Activated CD4-positive, alpha-beta T cell treated with anti-CD3 and anti-CD28 coated beads, Interleukin-2, amount 50 U/mL, for 4 hours (primary cell): ENCODE measurements at regions not wholly inside any gene's neighbourhood (a gene's known extent, or its start where the extent isn't known, plus 50 kb on each side); places are given as distances from the start of the nearest gene placed in this dataset.
"Not testable (repeated sequence)": the region's sequence is repeated elsewhere in the genome, so short reads cannot be mapped to it uniquely, and the experiment has no call there.

Source experiments
- DNase-seq, 2 experiments: peaks; one replicate each; pipeline ENCODE4 v3.0.0-alpha.2; 2020

DNA sequence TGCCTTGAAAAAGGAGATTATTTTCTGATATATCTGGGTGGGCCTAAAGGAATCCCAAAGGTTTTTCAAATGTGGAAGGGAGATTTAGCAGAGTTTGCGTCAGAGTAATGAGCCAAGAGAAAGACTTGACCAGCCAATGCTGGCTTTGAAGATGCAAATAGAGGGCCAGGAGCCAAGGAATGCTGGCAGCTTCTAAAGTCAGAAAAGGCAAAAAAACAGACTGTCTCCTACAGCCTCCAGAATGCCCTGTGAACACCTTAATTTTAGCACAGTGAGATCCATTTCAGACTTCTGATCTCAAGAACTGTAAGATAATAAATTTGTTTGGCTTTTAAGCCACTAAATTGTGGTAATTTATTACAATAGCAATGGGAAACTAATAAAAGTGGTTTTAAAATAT, 122.6 kb upstream of the FREM1 start:
- DNase-seq, result no peak

DNA sequence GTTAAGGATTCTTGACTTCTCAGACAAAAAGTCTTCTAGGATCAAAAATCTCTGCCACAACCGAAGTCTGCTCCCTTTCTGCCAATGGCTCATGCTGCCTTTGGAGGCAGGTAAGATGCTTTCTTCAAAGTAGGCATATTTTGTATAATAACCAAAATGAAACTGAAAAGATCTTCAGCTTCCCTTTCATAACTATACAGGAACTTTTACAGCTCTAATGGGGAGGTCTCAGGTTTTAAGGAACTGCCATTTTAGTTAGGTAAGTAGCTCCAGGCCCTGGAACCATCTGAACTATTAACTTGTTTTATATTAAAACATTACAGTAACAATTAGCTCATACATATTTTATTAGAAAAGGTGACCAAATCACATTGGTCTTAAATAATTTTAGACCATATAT, 110.9 kb upstream of the FREM1 start:
- DNase-seq, result no peak

DNA sequence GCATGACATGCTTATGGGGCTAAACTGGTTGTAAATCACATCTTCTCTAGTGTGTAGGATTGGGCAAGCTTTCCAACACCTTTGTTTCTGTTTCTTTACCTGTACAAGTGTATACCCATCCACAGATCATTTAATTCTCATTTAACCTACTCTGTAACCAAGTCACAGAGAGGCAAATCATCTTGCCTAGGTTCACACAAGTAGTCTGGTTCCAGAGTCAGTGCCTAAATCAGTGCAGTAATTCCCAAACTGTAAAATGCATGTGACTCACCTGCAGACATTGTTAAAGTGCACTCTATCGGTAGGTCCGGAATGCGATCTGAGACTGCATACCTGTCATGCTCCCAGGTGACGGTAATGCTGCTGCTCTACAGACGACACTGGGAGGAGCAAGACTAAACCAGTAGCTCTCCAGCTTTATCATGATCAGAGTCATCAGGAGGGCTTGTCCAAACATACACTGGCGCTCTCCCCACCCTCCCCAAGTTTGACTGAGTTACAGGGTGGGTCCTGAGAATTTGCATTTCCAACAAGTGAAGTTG, 107.9 kb upstream of the FREM1 start:
- no peak for DNase-seq

DNA sequence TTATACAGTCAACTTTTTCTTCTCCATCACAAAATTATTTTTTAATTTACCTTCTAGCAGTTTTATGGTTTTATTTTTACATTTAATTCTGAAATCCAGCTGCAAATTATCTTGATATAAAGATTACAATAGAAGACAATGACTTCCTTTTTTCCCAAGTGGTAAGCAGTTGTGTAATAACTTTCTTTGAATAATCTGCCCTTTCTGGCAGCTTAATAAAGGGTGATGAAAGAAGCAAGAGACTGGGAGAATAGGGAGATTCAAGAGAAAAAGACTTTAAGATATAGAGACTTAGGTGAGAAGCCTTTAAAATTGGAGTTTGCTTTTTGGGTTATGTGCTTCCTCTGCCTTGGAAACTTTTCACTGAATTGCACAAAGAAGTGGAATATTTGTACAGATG, 100.4 kb upstream of the FREM1 start:
- no peak for DNase-seq

DNA sequence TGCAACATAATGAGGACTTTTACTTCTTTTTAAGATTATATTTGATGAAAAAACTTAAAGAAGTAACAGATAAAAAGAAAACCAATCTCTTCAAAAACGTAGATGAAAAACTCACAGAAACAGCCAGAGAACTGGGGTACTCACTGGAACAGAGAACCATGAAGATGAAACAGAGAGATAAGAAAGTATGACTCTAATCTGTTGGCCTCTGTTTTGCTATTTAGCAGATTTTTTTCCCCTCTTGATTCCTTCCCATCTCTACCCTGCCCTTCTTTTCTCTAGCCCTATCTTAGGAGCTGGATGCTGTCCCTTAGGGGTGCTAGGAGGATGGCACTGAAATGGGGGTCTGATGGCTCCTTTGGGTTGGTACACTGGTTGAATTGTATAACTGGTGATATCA, 97.5 kb upstream of the FREM1 start:
- no peak for DNase-seq

DNA sequence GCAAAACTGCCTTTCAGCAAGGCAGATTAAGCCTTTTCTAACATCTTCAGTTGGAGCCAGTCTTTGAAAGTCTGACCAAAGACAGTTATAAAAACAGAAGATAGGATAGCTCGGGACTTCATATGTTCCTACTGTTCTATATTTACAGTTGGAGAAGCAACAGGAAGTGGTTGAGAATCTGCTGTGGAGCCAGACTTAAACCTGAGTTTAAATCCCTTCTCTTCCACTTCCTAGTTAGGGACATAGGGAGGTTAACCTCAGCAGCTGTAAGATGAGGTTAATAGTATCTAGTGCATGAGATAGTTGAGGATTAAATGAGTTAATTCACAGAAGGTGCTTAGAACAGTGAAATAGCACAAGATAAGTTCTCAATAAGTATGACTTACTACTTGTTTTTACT, 84.5 kb upstream of the FREM1 start:
- no peak for DNase-seq

DNA sequence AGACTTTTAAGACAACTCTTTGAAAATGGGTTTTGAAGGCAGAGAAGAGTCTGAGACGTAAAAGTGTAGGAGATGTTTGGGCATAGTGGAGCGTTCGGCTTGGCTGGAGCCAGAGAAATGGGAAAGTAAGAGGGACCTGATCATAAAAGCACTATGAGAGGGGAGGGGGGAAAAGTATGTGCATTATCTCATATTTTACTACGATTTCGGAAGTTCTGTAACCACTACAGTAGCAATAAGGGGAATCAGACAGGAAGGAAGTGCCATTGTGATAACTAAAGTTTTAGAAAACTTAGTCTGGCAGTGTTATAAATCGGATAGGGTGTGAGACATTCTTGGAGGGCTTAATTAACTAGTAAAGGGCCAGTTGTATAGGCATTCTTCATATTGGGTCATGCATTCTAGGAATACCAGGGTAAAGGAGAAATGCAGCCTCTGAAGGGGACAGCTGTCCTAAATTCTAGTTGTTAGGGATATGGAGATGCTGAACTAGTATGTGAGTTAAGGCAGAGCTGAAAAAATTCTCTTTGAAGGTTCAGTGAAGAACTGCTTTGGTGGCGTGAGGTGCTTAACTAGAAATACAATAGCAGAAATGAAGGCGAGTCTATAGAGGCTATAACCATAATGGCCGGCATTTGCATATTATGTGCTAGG, 83.8 kb upstream of the FREM1 start:
- no peak for DNase-seq

DNA sequence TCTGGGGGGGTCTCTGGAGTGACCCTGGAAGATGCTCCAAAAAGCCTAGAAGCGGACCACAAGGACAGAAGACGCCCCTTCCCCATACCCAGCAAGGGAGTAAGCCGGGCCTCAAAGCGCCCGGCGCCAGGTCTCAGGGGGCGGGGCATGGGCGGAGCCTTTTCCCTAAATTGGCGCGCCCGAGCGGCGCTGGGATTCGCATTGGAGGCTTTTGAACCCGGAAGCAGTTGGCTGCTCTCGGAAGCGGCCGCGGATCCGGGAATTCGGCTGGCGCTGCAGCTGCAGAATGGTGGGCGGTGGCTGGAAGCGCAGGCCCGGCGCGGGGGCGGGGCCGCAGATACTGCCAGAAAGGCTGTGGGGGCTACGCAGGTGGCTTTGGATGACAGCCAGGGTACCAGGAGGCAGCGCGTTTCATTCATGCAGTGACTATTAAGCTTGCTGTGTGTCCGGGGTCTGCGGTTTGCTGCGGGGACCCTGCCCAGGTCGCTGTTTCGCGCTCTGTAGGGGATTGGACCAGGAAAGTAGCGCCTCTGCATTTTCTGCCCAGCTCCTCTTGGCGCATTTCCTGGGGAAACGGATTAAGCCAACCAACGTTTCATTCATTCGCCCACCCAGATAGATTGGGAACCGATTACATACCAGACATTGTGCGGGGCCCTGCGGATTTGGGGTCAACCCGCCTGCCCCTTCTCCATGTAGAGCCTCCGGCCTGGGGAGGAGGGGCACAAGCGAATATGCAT, 83.0 kb upstream of the FREM1 start:
- peak; percentile 16 to 41 for DNase-seq

DNA sequence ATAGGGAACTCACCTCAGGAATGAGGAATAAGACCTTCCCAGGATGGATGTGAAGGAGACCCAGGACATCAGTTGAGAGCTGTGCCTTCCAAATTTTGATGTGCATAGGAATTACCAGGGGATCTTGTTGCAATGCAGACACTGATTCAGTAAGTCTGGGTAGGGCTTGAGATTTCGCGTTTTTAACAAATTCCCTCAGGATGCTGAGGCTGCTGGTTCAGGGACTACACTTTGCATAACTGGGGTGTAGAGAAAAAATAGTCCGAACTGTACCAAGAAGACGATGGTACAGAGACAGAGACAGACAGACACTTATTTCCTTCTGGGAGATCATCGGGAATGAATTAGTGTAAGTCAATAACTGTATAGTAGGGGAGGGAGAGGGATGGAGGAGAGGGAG, 82.3 kb upstream of the FREM1 start:
- DNase-seq, result no peak

DNA sequence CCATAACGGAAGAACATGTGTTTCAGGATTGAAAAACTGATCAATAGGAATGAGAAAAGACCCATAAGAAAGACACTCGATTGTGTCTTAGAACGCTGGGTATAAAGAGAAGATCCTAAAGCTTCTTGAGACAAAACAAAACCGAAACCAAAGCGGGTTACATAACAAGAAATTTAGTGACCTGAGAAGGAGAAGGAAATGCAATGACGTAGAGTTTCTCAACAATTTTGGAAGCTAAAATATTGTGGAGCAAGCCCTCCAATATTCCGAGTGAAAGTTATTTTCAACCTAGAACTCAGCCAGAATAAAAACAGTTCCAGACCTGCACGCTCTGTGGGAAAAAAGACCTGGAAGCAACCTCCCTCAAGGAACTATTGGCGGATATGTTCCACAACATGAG, 81.9 kb upstream of the FREM1 start:
- DNase-seq, result no peak

DNA sequence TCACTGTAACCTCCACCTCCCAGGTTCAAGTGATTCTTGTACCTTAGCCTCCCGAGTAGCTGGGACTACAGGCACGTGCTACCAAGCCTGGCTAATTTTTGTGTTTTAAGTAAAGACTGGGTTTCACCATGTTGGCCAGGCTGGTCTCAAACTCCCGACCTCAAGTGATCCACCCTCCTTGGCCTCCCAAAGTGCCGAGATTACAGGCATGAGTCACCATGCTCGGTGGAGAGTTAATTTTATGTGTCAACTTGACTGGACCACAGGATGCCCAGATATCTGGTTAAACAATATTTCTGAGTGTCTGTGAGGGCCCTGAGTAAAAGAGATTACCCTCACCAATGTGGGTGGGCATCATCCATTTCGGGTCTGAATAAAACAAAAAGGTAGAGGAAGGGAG, 80.4 kb upstream of the FREM1 start:
- DNase-seq, result not testable (repeated sequence)

DNA sequence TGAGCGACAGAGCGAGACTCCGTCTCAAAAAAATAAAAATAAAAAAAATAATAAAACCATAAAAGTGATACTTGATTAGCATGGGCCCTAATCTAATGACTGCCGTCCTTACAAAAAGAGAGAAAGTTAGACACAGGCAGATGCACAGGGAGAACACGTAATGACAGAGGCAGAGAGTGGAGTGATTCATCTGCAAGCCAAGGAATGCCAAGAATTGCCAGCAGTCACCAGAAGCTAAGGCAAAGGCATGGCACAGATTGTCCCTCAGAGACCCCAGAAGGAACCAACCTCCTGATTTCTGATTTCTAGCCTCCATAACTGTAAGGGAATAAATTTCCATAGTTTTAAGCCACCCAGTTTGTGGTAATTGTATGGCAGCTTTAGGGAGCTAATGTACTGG, 79.6 kb upstream of the FREM1 start:
- DNase-seq, result no peak

DNA sequence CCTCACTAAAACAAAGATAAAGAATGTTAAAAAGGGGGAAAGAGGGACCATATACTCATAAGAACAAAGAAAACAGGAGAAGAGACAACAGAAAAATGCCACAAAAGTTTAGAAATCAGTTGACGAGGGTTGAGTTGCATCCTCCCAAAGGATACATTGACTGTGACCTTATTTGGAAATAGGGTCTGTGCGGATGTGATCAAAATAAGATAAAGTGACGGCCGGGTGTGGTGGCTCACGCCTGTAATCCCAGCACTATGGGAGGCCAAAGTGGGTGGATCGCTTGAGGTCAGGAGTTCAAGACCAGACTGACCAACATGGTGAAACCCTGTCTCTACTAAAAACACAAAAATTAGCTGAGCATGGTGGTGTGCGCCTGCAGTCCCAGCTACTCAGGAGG, 79.1 kb upstream of the FREM1 start:
- DNase-seq, result not testable (repeated sequence)

DNA sequence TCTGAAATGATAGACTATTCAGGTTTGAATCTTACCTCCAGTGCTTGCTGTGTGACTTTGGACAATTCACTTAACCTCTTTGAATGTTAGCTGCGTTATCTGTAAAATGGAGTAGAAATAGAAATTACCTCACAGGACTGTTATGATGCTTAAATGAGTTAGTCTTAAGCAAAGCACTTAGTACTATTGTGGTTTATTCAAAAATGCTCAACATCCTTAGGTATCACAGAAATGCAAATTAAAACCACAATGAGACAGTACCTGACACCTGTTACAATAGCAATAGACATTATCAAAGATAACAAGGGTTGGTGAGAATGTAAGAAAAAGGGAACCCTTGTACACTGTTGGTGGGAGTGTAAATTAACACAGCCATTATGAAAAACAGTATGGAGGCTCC, 77.6 kb upstream of the FREM1 start:
- no peak for DNase-seq

DNA sequence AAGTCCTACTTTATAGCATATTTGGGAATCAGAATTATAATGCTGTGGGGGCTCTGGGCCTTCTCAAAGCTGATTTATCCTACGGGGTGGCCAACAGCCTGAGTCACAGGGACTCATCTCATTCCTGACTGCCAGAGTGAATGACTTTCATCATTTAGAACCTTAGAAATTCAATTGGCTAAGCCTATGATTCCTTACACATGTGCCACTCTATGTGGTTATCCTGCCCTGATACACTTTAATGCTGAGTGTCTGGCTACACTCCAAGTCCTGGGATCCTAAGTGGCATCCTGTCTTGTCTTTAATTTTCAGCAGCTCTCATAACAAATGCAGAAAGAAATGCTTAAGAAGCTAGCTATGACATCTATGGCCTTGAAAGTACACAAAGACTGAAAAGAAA, 75.2 kb upstream of the FREM1 start:
- DNase-seq, result no peak

DNA sequence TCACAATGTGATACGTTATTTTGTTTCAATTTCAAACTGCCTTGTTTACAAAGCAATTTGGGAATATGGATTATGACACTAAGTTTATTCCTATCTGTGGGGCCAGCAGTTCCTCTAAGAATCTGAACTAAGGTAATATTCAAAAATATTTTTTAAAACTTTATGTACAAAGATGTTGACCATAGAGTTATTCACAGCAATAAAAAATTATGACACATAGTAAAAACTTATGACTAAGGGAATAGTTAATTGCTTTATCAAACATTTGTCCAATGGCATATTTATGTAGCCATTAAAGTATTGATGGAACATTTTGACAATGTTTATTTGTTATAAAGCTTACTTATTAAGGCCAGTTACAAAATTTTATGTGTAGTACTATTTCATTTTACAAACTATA, 73.4 kb upstream of the FREM1 start:
- no peak for DNase-seq

DNA sequence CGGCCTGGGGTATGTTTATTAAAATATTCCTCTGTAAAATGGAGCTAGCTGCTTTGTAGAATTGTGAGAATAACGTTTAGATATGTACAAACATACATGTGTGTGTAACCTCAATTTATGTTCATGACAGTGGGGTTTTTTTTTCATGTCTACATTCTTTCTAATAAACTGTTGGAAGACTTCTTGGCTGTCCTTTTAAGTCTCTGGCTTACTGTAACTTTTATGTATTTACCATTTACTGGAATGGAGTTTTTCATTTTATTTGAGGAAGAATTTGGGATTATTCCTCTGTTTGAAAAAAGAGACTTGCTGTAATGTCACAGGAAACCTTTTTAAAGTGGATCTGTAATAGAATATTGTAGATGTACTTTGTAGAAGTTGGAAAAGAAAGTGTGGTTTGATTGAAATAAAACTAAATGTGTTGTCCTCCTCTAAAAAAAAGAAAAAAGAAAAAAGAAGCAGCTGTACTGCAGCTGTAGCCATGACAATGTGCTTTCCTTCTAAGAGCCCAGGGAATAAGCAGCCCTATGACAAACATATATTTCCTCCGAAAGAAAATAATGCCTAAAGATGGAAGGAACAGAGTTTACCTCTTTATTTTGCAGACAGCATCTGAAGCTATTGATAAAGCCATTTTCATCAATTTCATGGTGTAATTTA, 71.2 kb upstream of the FREM1 start:
- no peak for DNase-seq

DNA sequence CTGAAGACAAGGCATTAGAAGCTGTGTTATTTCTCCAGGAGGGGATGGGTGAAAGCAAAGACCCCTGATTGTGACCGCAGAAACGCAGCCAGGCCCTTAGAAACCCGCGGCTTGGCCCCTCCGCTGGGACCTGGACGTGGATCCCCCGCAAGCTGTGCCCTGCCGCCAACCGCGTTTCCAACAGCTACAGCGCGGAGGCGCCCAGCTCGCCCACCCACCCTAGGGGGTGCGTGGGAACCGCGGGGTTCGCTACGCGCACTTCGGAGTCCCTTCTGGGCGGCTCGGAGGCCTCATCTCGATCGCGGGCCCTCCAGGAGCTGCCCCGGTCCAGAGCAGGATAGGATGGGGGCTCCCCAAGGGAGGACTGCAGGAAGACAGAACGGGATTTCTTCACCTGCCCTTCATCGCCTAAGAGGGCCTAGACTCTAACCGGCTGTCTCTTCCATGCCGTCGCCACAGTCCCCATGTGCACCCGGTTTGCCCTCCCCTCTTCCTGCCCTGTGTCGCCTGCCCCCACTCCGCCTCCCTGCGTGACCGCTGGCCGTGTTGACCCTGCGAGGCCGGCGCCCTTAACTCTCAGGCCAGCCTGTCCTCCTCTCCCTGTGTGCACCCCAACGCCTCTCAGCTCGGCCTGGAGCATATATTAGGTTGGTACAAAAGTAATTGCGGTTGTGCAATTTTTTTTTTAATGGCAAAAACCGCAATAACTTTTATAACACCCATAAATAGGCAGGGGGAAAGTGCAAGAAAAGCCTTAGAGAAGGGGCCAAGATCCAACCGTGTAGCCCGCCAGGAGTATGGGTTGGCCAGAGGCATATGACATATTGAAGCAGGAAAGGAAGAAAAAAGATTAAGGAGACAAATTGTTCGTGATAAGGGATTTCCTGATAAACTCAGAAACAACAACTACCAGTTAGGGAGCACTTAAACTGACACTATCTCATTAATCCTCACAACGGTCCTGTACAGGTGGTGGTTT, 68.1 kb upstream of the FREM1 start:
- no peak for DNase-seq

DNA sequence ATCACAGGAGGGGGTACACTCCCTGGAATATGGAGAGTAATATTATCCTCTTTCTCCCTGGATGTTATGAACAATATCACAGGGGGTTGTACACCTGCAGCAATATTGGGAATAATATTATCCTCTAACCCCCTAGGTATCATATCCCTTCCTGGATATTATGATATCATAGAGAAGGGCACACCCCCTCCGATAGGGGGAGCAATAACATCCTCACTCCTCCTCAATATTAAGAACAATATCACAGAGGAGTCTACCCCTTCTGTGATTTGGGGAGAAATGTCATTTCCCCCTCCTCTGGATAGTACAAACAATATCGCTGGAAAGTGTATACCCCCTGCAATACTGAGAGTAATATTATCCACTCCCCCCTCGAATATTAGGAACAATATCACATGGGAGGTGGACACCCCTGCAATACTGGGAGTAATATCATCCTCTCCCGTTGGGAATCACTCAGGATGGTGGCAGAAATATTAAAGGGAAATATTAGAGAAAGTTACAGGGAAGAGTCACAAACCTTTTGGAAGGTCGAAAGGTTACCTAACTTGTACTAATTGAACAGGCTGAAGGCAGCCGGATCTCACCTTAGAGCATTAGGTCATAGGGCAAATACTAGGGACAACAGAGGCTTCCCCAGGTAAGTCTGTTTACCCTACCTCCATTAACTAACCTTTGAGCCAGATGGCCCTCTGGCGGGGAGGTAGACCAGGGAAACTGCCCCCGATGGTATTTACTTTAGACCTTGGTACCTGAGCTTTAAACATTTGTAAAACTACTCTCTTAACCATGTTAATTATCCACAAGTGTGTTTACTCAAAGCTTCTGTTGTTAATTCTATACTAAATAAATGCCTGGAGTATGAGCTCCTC, 57.5 kb upstream of the FREM1 start:
- no peak for DNase-seq

DNA sequence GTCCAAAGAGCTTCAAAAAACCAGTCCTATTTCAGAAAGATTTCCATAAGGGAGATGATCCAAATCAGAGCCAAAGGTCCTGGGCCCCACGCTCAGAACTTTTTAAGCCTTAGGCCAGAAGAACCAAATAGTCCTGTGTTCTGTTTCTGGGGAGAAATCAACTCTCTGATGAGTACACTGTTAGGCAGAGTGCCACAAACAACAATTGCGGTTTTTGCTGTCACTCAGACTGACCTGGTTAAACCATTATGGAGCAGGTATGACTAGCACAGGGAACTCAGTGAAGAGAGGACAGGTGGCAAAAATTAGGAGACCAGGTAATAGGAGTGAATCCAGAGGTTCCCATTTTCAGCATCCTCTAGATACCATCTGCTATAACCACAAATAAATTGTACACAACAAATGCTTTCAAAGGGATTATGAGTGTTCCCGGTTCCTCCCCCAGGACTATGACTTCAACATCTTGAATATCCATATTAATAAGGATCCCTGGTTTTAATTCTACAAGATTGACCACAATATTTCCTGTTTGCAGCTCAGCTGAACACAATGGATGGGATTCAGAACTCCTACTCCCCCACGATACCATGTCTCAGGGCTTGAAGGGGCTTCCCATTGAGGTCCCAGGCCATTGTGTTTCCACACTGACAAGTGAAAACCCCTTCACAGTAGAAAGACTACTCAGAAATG, 52.1 kb upstream of the FREM1 start:
- DNase-seq, result no peak

DNA sequence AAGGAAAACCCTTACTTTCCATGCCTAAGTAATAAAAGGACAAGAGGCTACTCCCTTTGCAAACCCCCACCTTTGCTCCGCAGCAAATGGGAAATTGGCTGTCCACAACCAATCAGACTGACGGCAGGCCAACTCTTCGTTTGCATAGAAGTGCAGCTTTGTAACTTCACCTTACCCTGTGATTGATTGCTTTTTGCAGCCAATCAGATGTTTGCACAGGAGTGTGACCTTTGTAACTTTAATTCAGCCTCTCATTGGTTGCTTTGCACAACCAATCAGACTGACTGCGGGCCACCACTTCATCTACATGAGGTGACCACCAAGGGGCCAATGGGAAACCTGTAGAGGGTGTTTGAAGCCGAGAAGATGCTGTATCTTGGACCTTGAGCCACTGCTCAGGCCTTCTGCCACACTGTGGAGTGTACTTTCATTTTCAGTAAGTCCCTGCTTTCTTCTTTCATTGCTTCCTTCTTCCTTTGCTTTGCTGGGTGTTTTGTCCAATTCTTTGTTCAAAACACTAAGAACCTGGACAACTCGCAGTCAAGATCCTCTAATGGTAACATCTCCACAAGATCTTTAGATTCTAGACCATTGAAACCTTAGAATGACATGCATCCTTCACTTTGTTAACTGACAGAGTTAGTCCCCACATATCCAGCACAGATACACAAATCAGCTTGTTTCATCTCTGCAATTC, 51.3 kb upstream of the FREM1 start:
- DNase-seq, result no peak
